ENCODE measurements at regions not wholly inside any gene's neighbourhood (a gene's known extent, or its start where the extent isn't known, plus 50 kb on each side); places are given as distances from the start of the nearest gene placed in this dataset.

GRCh38 chr11:112644410-112645131 lies 316.6 kb upstream of the NCAM1 start:
- no peaks in the 10 kb centered on the region for H3K36me3 Mint-ChIP-seq
- CTCF ChIA-PET (ENCODE audit: partially characterized antibody): no interaction called here
- H3K27me3 Mint-ChIP-seq: peaks cover 0 to 4% of the 10 kb centered on the region in 2 donors

GRCh38 chr11:112649856-112650255 lies 311.4 kb upstream of the NCAM1 start:
- H3K27ac ChIP-seq (ENCODE audit: low read depth, low read length): no peak overlapping the region
- DNase-seq: no peak
- H3K9me3 ChIP-seq (ENCODE audit: control insufficient read depth in 1 of 2, low read length in 2 of 2): no peaks in the 10 kb centered on the region
- Mint-ChIP-seq H3K36me3 (no peaks in the 10 kb centered on the region), H3K9me3 (peaks cover 0 to 3% (median 0%) of the 10 kb centered on the region in 8 donors), H3K4me1 (no peaks in the 10 kb centered on the region), H3K27ac (no peak overlapping the region), H3K4me3 (no peak overlapping the region), H3K27me3 (peaks cover 2 to 8% of the 10 kb centered on the region in 2 donors)
- H3K4me3 ChIP-seq (ENCODE audit: low read length in 2 of 2): no peak overlapping the region
- ChIA-PET POLR2A (ENCODE audit: partially characterized antibody) (no interaction called here), CTCF (ENCODE audit: partially characterized antibody) (no interaction called here)
- intact Hi-C loops (cut with micrococcal nuclease): no loop called here
- no peaks in the 10 kb centered on the region for H3K36me3 ChIP-seq (ENCODE audit: insufficient read depth, low read length)
- H3K4me1 ChIP-seq (ENCODE audit: insufficient read depth, low read length): no peaks in the 10 kb centered on the region
- H3K27me3 ChIP-seq (ENCODE audit: insufficient read depth, low read length): no peaks in the 10 kb centered on the region

More at GRCh38 chr11:112644410-112645131, 316.6 kb upstream of the NCAM1 start:
- H3K4me3 ChIP-seq (ENCODE audit: low read length in 2 of 2): no peak overlapping the region
- no peaks in the 10 kb centered on the region for H3K27me3 ChIP-seq (ENCODE audit: insufficient read depth, low read length)
- Mint-ChIP-seq H3K4me3 (no peak overlapping the region), H3K9me3 (peaks cover 0 to 26% (median 20%) of the 10 kb centered on the region in 8 donors), H3K4me1 (no peaks in the 10 kb centered on the region), H3K27ac (no peak overlapping the region)
- peaks cover 0 to 4% of the 10 kb centered on the region in 2 donors for H3K9me3 ChIP-seq (ENCODE audit: control insufficient read depth in 1 of 2, low read length in 2 of 2)
- POLR2A ChIA-PET (ENCODE audit: partially characterized antibody): no interaction called here
- no peak for DNase-seq
- intact Hi-C loops (cut with micrococcal nuclease): no loop called here
- H3K4me1 ChIP-seq (ENCODE audit: insufficient read depth, low read length): no peaks in the 10 kb centered on the region
- H3K36me3 ChIP-seq (ENCODE audit: insufficient read depth, low read length): no peaks in the 10 kb centered on the region
- H3K27ac ChIP-seq (ENCODE audit: low read depth, low read length): no peak overlapping the region

- H3K27ac Mint-ChIP-seq: no peak overlapping the region
- no peak for DNase-seq
- intact Hi-C loops (cut with micrococcal nuclease): no loop called here
- ChIA-PET CTCF (ENCODE audit: partially characterized antibody) (no interaction called here), POLR2A (ENCODE audit: partially characterized antibody) (no interaction called here)
- Histone ChIP-seq H3K4me3 (ENCODE audit: low read length in 2 of 2) (no peak overlapping the region), H3K4me1 (ENCODE audit: insufficient read depth, low read length) (no peaks in the 10 kb centered on the region), H3K27me3 (ENCODE audit: insufficient read depth, low read length) (no peaks in the 10 kb centered on the region), H3K27ac (ENCODE audit: low read depth, low read length) (no peak overlapping the region), H3K9me3 (ENCODE audit: control insufficient read depth in 1 of 2, low read length in 2 of 2) (no peaks in the 10 kb centered on the region), H3K36me3 (ENCODE audit: insufficient read depth, low read length) (no peaks in the 10 kb centered on the region)
- H3K9me3 Mint-ChIP-seq: peaks cover 0 to 3% (median 0%) of the 10 kb centered on the region in 8 donors
- H3K36me3 Mint-ChIP-seq: no peaks in the 10 kb centered on the region
- H3K4me3 Mint-ChIP-seq: no peak overlapping the region
- no peaks in the 10 kb centered on the region for H3K4me1 Mint-ChIP-seq
- H3K27me3 Mint-ChIP-seq: peaks cover 2 to 8% of the 10 kb centered on the region in 2 donors
Measured at GRCh38 chr11:112650527-112650926, 310.7 kb upstream of the NCAM1 start.

DNA sequence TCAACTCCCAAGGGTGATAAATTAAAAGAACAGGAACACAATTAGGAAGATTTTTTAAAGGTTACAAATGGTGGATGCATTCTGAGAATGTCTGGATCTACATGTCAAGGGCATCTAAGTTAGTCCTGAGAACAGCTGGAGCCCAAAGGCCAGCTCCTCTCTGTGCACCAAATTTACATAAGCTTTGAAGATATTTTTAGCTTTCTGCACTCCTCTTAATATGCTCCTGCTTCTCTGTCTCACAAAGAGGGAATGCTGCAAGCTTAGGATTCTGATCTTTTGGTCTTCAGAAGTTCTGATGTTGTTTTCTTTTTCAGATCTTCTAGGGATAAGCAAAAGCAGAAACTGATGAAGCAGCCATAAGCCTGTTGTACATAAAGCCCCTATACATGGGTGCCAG lies 309.8 kb upstream of the NCAM1 start:
- Mint-ChIP-seq H3K36me3 (no peaks in the 10 kb centered on the region), H3K27ac (no peak overlapping the region), H3K4me3 (no peak overlapping the region), H3K9me3 (no peaks in the 10 kb centered on the region), H3K4me1 (no peaks in the 10 kb centered on the region), H3K27me3 (peaks cover 2 to 8% of the 10 kb centered on the region in 2 donors)
- CTCF ChIA-PET (ENCODE audit: partially characterized antibody): no interaction called here
- no peak for DNase-seq
- POLR2A ChIA-PET (ENCODE audit: partially characterized antibody): no interaction called here
- Histone ChIP-seq H3K4me3 (ENCODE audit: low read length in 2 of 2) (no peak overlapping the region), H3K36me3 (ENCODE audit: insufficient read depth, low read length) (no peaks in the 10 kb centered on the region), H3K27ac (ENCODE audit: low read depth, low read length) (no peak overlapping the region), H3K27me3 (ENCODE audit: insufficient read depth, low read length) (no peaks in the 10 kb centered on the region), H3K4me1 (ENCODE audit: insufficient read depth, low read length) (no peaks in the 10 kb centered on the region), H3K9me3 (ENCODE audit: control insufficient read depth in 1 of 2, low read length in 2 of 2) (no peaks in the 10 kb centered on the region)
- intact Hi-C loops (cut with micrococcal nuclease): no loop called here

- CTCF ChIA-PET (ENCODE audit: partially characterized antibody): no interaction called here
- H3K4me1 Mint-ChIP-seq: no peaks in the 10 kb centered on the region
Measured at GRCh38 chr11:112652786-112653390, 308.3 kb upstream of the NCAM1 start.

DNA sequence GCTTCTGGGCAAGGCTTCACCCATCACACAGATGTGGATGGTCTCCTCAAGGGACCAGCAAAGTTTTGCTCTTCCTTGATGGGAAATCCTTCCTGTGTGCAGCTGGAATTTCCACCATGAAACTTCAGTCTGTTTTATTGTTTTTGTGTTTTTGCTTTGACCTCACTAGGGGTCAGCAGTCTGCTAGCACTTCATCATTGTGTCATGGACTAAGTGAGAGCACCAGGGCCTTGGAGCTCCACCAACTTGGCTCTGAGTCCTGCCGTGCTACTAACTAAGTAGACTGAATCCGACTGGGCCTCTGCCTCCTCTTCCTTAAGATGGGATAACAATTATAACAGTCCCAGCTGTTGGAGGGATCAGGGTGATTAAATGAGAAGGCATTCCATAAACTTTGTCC lies 305.8 kb upstream of the NCAM1 start:
- Mint-ChIP-seq H3K27me3 (peaks cover 2 to 8% of the 10 kb centered on the region in 2 donors), H3K4me3 (no peak overlapping the region), H3K27ac (no peak overlapping the region), H3K36me3 (no peaks in the 10 kb centered on the region), H3K9me3 (no peaks in the 10 kb centered on the region), H3K4me1 (no peaks in the 10 kb centered on the region)
- DNase-seq: no peak
- Histone ChIP-seq H3K4me3 (ENCODE audit: low read length in 2 of 2) (no peak overlapping the region), H3K27ac (ENCODE audit: low read depth, low read length) (no peak overlapping the region), H3K36me3 (ENCODE audit: insufficient read depth, low read length) (no peaks in the 10 kb centered on the region), H3K9me3 (ENCODE audit: control insufficient read depth in 1 of 2, low read length in 2 of 2) (no peaks in the 10 kb centered on the region), H3K4me1 (ENCODE audit: insufficient read depth, low read length) (no peaks in the 10 kb centered on the region), H3K27me3 (ENCODE audit: insufficient read depth, low read length) (no peaks in the 10 kb centered on the region)
- POLR2A ChIA-PET (ENCODE audit: partially characterized antibody): no interaction called here
- intact Hi-C loops (cut with micrococcal nuclease): no loop called here
- CTCF ChIA-PET (ENCODE audit: partially characterized antibody): no interaction called here

More at GRCh38 chr11:112652786-112653390, 308.3 kb upstream of the NCAM1 start:
- no peaks in the 10 kb centered on the region for H3K9me3 Mint-ChIP-seq
- H3K4me3 Mint-ChIP-seq: no peak overlapping the region
- H3K36me3 ChIP-seq (ENCODE audit: insufficient read depth, low read length): no peaks in the 10 kb centered on the region
- no peaks in the 10 kb centered on the region for H3K36me3 Mint-ChIP-seq
- H3K9me3 ChIP-seq (ENCODE audit: control insufficient read depth in 1 of 2, low read length in 2 of 2): no peaks in the 10 kb centered on the region
- intact Hi-C loops (cut with micrococcal nuclease): no loop called here
- H3K27me3 ChIP-seq (ENCODE audit: insufficient read depth, low read length): no peaks in the 10 kb centered on the region
- no peak overlapping the region for H3K27ac Mint-ChIP-seq
- H3K4me1 ChIP-seq (ENCODE audit: insufficient read depth, low read length): no peaks in the 10 kb centered on the region
- no peak overlapping the region for H3K4me3 ChIP-seq (ENCODE audit: low read length in 2 of 2)
- no peak for DNase-seq
- H3K27me3 Mint-ChIP-seq: peaks cover 5 to 7% of the 10 kb centered on the region in 2 donors
- POLR2A ChIA-PET (ENCODE audit: partially characterized antibody): no interaction called here
- no peak overlapping the region for H3K27ac ChIP-seq (ENCODE audit: low read depth, low read length)

DNA sequence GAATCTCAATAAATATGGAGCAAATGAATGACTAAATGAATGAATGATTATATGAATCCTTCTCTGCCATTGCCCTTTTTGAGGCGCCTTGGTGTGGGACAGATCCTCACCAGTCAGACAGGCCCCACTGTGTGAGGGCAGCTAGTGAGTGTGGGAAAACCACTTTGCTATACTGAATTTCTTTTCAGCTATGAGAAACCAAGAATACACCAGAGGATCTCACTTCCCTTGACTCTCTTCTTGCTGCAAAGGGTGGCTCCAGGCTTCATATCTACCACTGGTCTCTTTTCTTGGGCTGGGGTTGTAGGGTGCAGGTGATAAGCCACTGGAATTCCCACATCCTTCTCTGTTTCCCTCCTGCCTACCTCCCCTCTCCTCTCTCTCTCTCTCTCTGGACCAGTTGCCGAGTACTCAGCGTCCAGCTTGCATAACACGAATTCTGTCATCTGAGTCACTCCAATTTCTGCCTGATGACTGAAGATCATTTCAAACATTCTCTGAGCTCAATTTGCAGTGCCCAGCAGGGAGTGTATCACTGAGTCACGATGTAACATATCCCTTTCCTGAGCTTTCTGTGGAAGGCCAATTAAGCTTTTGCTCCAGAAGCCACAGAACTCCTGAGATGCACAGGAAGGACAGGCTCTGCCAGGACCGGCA lies 304.3 kb upstream of the NCAM1 start:
- Mint-ChIP-seq H3K36me3 (no peaks in the 10 kb centered on the region), H3K27ac (no peak overlapping the region), H3K4me1 (no peaks in the 10 kb centered on the region), H3K4me3 (no peak overlapping the region), H3K9me3 (no peaks in the 10 kb centered on the region), H3K27me3 (peaks cover 2 to 7% of the 10 kb centered on the region in 2 donors)
- no peaks in the 10 kb centered on the region for H3K4me1 ChIP-seq (ENCODE audit: insufficient read depth, low read length)
- POLR2A ChIA-PET (ENCODE audit: partially characterized antibody): no interaction called here
- no peaks in the 10 kb centered on the region for H3K27me3 ChIP-seq (ENCODE audit: insufficient read depth, low read length)
- CTCF ChIA-PET (ENCODE audit: partially characterized antibody): no interaction called here
- no peaks in the 10 kb centered on the region for H3K36me3 ChIP-seq (ENCODE audit: insufficient read depth, low read length)
- H3K27ac ChIP-seq (ENCODE audit: low read depth, low read length): no peak overlapping the region
- H3K4me3 ChIP-seq (ENCODE audit: low read length in 2 of 2): no peak overlapping the region
- no peaks in the 10 kb centered on the region for H3K9me3 ChIP-seq (ENCODE audit: control insufficient read depth in 1 of 2, low read length in 2 of 2)
- no peak for DNase-seq
- intact Hi-C loops (cut with micrococcal nuclease): no loop called here
